HL-60 (cell line): ENCODE measurements at regions not wholly inside any gene's neighbourhood (a gene's known extent, or its start where the extent isn't known, plus 50 kb on each side); places are given as distances from the start of the nearest gene placed in this dataset.

Experiments used
- DNase-seq, 2 experiments: peaks; one replicate each; pipeline ENCODE4 v3.0.0-alpha.2; 2010 to 2020; ENCODE audit warnings: low read depth in 1 of 2, low spot score in 1 of 2
- H3K27ac ChIP-seq: fragments of 250-450 bp; sonication (Bioruptor Pico); replicated peaks from 2 replicates; pipeline ENCODE4 v1.5.1; 2020; ENCODE audit warnings: mild to moderate bottlenecking, moderate library complexity
- H3K27me3 ChIP-seq: fragments of 250-450 bp; sonication (Bioruptor Pico); 2 replicates; pipeline ENCODE4 v1.5.1; 2021; ENCODE audit warnings: mild to moderate bottlenecking, moderate library complexity; ENCODE audit not compliant: insufficient read depth, poor library complexity, severe bottlenecking
- H3K4me3 ChIP-seq: replicated peaks from 2 replicates; pipeline ENCODE4 v1.5.1; 2011; ENCODE audit warnings: mild to moderate bottlenecking, control low read depth, low read length; ENCODE audit not compliant: insufficient read depth
- CTCF ChIP-seq: IDR thresholded peaks from one replicate; pipeline ENCODE4 v1.5.1; 2011; ENCODE audit warnings: low read length, control low read depth, inconsistent platforms; ENCODE audit not compliant: insufficient read depth
- GABPA ChIP-seq: IDR thresholded peaks from 2 replicates; pipeline ENCODE4 v1.6.1; 2012; ENCODE audit warnings: low read depth
- POLR2AphosphoS5 ChIP-seq: IDR thresholded peaks from 2 replicates; pipeline ENCODE4 v1.6.1; 2012; ENCODE audit warnings: low read depth
- REST ChIP-seq: IDR thresholded peaks from 2 replicates; pipeline ENCODE4 v1.6.1; 2012; ENCODE audit warnings: low read depth; ENCODE audit not compliant: insufficient replicate concordance
- SPI1 ChIP-seq: IDR thresholded peaks from 2 replicates; pipeline ENCODE4 v1.6.1; 2012; ENCODE audit warnings: low read depth, mild to moderate bottlenecking, borderline replicate concordance

DNA sequence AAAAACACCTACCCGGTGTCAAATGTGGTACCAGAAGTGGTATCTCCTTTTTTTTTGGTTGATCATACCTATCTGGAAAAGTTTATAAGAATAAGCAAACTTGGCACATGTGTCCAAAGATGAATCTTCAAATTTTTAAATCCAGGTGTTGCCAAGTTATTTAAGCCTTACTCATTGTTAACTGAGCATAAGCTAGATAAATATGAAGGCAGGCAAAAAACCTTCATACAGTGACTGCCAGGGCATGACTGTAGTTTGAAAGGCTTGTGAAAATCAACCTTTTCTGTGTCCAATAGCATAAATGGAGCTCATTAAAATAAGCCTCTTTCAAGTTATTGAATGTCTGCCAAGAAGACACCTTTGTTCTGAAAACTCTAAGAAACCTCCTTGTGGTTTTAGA, 699.2 kb downstream of the DOK5 start:
- Histone ChIP-seq H3K4me3 (no peak overlapping the region), H3K27me3 (no peaks in the 10 kb centered on the region), H3K27ac (no peak overlapping the region)
- no peak for TF ChIP-seq SPI1
- TF ChIP-seq REST = no peak
- TF ChIP-seq CTCF = no peak
- no peak for TF ChIP-seq POLR2AphosphoS5
- TF ChIP-seq GABPA = no peak
- no peak for DNase-seq

DNA sequence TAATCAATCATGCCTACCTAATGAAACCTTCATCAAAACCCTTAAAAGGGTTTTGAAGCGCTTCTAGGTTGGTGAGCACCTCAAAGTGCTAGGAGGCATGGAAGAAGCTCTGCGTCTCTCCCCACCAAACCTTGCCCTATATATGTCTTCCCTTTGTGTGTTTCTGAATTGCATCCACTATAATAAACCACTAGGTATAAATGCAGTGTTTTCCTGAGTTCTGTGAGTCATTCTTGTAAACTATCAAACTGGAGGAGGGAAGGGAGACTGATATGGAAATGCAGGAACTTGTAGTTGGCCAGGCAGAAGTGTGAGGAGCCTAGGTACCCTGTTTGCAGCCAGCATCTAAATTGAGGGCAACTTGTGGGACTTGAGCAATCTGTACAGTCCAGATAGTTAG, 698.8 kb downstream of the DOK5 start:
- no peak for DNase-seq
- Histone ChIP-seq H3K4me3 (no peak overlapping the region), H3K27ac (no peak overlapping the region), H3K27me3 (no peaks in the 10 kb centered on the region)
- TF ChIP-seq REST (no peak), POLR2AphosphoS5 (no peak), GABPA (no peak), SPI1 (no peak), CTCF (no peak)

- TF ChIP-seq REST (no peak), POLR2AphosphoS5 (no peak), SPI1 (no peak), GABPA (no peak), CTCF (no peak)
- Histone ChIP-seq H3K27ac (no peak overlapping the region), H3K27me3 (no peaks in the 10 kb centered on the region), H3K4me3 (no peak overlapping the region)
- no peak for DNase-seq
These were observed 698.2 kb downstream of the DOK5 start for GRCh38 chr20:55173601-55174000.
